Testis (tissue), 2 donors: ENCODE measurements at regions not wholly inside any gene's neighbourhood (a gene's known extent, or its start where the extent isn't known, plus 50 kb on each side); places are given as distances from the start of the nearest gene placed in this dataset.
"Not testable (repeated sequence)": the region's sequence is repeated elsewhere in the genome, so short reads cannot be mapped to it uniquely, and the experiment has no call there.

Experiments used
- DNase-seq: peaks from one replicate; pipeline ENCODE4 v3.0.0-alpha.2; 2019
- H3K27ac ChIP-seq, 2 donors: fragments of 200-600 bp; sonication (generic); one replicate each; pipeline ENCODE4 v1.5.1; 2019
- H3K27me3 ChIP-seq: fragments of 200-600 bp; sonication (generic); one replicate; pipeline ENCODE4 v1.5.1; 2019
- H3K36me3 ChIP-seq: fragments of 200-600 bp; sonication (generic); one replicate; pipeline ENCODE4 v1.5.1; 2017; ENCODE audit warnings: low read depth; ENCODE audit errors: missing control alignments
- H3K4me1 ChIP-seq: fragments of 200-600 bp; sonication (generic); one replicate; pipeline ENCODE4 v1.5.1; 2019
- H3K4me3 ChIP-seq, 2 donors: fragments of 200-600 bp; sonication (generic); one replicate each; pipeline ENCODE4 v1.5.1; 2017 to 2019
- H3K9me3 ChIP-seq: fragments of 200-600 bp; sonication (generic); one replicate; pipeline ENCODE4 v1.5.1; 2017
- POLR2A ChIP-seq: fragments of 450-650 bp; IDR thresholded peaks from one replicate; pipeline ENCODE4 v1.6.1; 2017; ENCODE audit warnings: antibody characterized with exemption, mild to moderate bottlenecking, moderate library complexity
- WGBS, 2 donors: methylation state at CpG; one replicate each; pipeline ENCODE4 v1.1.5; 2018; 5-methylcytosine and 5-hydroxymethylcytosine counted together
- intact Hi-C: fragments of 100-400 bp; cut with DNase I; formaldehyde crosslinking; loops from one replicate; pipeline ENCODE4 v1.15.1; 2023; ENCODE audit warnings: low total_unique reads
- TF ChIP-seq, protein P1 (sequence below), 3 experiments: fragments of 450-650 bp in 2 of 3; fragments of 200-600 bp in 1 of 3; sonication (generic) in 1 of 3; IDR thresholded peaks; one replicate each; pipeline ENCODE4 v1.5.1; 2016 to 2019; ENCODE audit warnings: antibody characterized with exemption in 3 of 3, mild to moderate bottlenecking in 2 of 3, moderate library complexity in 1 of 3

DNA sequence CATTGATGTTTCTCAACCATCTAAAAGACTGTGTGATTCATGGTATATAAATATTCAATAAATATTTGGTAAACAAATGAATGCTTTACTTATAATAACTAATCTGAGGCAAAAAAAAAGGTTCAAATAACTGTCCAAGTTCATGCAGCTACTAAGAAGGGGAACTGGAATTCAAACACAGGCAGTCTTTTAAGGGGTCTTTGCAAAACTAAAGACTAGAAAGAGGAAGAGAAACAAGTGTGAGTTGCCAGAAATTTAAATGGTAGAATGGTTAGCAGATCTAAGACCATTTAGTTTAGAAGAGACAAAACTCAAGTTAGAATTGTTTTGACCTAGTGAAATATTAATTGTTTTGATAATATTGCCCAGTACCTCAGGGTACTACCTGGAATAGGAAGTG, 642.0 kb upstream of the LRRN3 start:
- intact Hi-C loops, result no loop called here
- TF ChIP-seq, protein P1, sequence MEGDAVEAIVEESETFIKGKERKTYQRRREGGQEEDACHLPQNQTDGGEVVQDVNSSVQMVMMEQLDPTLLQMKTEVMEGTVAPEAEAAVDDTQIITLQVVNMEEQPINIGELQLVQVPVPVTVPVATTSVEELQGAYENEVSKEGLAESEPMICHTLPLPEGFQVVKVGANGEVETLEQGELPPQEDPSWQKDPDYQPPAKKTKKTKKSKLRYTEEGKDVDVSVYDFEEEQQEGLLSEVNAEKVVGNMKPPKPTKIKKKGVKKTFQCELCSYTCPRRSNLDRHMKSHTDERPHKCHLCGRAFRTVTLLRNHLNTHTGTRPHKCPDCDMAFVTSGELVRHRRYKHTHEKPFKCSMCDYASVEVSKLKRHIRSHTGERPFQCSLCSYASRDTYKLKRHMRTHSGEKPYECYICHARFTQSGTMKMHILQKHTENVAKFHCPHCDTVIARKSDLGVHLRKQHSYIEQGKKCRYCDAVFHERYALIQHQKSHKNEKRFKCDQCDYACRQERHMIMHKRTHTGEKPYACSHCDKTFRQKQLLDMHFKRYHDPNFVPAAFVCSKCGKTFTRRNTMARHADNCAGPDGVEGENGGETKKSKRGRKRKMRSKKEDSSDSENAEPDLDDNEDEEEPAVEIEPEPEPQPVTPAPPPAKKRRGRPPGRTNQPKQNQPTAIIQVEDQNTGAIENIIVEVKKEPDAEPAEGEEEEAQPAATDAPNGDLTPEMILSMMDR (IDR thresholded peaks at IDR 0.05), result no peak
- TF ChIP-seq POLR2A, result no peak
- no peak for DNase-seq
- Histone ChIP-seq H3K9me3 (no peaks in the 10 kb centered on the region), H3K36me3 (no peaks in the 10 kb centered on the region), H3K4me1 (no peaks in the 10 kb centered on the region), H3K4me3 (no peak overlapping the region), H3K27me3 (no peaks in the 10 kb centered on the region), H3K27ac (no peak overlapping the region)

GRCh38 chr7:110454713-110455112, 636.2 kb upstream of the LRRN3 start:
- Histone ChIP-seq H3K27ac (no peak overlapping the region), H3K4me1 (no peaks in the 10 kb centered on the region), H3K4me3 (no peak overlapping the region), H3K36me3 (no peaks in the 10 kb centered on the region), H3K9me3 (no peaks in the 10 kb centered on the region), H3K27me3 (no peaks in the 10 kb centered on the region)
- TF ChIP-seq, protein P1 (IDR thresholded peaks at IDR 0.05), result no peak
- no peak for TF ChIP-seq POLR2A
- DNase-seq, result no peak
- 91% methylated on average over 3 of the region's 3 CpGs for WGBS, 2 donors
- intact Hi-C loops, result no loop called here

GRCh38 chr7:110461621-110462020, 629.3 kb upstream of the LRRN3 start:
- 68 to 72% methylated on average over 2 of the region's 2 CpGs for WGBS, 2 donors
- Histone ChIP-seq H3K27me3 (no peaks in the 10 kb centered on the region), H3K36me3 (no peaks in the 10 kb centered on the region), H3K9me3 (no peaks in the 10 kb centered on the region), H3K27ac (no peak overlapping the region), H3K4me1 (no peaks in the 10 kb centered on the region), H3K4me3 (no peak overlapping the region)
- intact Hi-C loops, result no loop called here
- no peak for DNase-seq
- TF ChIP-seq, protein P1 (IDR thresholded peaks at IDR 0.05), result no peak

DNA sequence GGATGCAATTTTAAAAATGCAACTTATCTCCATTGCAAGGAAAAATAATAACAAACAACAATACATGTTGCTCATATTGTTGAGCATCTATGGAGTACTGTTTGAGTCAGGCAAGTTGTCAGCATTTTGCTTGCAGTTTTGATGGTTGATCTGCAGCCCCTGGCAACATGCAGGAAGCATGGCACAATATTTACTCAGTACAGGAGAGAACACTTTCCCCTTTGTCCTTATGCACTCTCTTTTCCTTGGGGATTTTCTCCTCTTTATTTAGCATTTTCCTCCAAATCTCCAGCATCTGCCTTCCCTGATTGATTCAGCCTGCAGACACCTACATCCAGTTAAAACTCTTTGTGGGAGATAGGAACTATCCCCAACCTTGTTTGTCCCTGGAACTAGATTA, 620.5 kb upstream of the LRRN3 start:
- intact Hi-C loops, result no loop called here
- H3K36me3 ChIP-seq, result no peaks in the 10 kb centered on the region
- H3K4me1 ChIP-seq, result no peaks in the 10 kb centered on the region

DNA sequence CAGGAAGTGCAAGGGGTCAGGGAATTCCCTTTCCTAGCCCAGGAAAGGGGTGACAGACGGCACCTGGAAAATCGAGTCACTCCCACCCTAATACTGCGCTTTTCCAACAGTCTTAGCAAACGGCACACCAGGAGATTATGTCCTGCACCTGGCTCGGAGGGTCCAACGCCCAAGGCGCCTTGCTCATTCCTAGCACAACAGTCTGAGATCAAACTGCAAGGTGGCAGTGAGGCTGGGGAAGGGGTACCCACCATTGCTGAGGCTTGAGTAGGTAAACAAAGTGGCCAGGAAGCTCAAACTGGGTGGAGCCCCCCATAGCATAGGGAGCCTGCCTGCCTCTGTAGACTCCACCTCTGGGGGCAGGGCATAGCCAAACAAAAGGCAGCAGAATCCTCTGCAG, 618.5 kb upstream of the LRRN3 start:
- intact Hi-C loops, H3K9me3 ChIP-seq, H3K36me3 ChIP-seq, H3K27ac ChIP-seq, H3K4me3 ChIP-seq, H3K27me3 ChIP-seq, DNase-seq, H3K4me1 ChIP-seq: not testable (repeated sequence)
- WGBS, 2 donors, result 87 to 88% methylated on average over 7 of the region's 7 CpGs

More for the DNA sequence above, 620.5 kb upstream of the LRRN3 start:
- no peak for TF ChIP-seq POLR2A
- TF ChIP-seq, protein P1 (IDR thresholded peaks at IDR 0.05), result no peak
- Histone ChIP-seq H3K9me3 (no peaks in the 10 kb centered on the region), H3K4me3 (no peak overlapping the region), H3K27me3 (no peaks in the 10 kb centered on the region), H3K27ac (no peak overlapping the region)
- DNase-seq, result no peak
